B cell (primary cell): ENCODE measurements at regions not wholly inside any gene's neighbourhood (a gene's known extent, or its start where the extent isn't known, plus 50 kb on each side); places are given as distances from the start of the nearest gene placed in this dataset.

Source experiments
- ATAC-seq: fragments of 200-7000 bp; cut with Tn5 transposase; one replicate; pipeline ENCODE4 v1.10.0; 2021; ENCODE audit warnings: low read depth, mild to moderate bottlenecking, moderate number of reproducible peaks, moderate library complexity
- CTCF ChIA-PET: fragments of 350-600 bp; sonication (Branson Sonifier 250); formaldehyde crosslinking; loops from one replicate; lab custom pipeline; 2021; ENCODE audit warnings: antibody characterized with exemption, inconsistent platforms; lab: Charles Lee
- POLR2A ChIA-PET: fragments of 350-600 bp; sonication (Branson Sonifier 250); formaldehyde crosslinking; loops from one replicate; lab custom pipeline; 2021; ENCODE audit warnings: antibody characterized with exemption; lab: Charles Lee
- DNase-seq: peaks from one replicate; pipeline ENCODE4 v3.0.0; 2013
- H2AFZ ChIP-seq: 2 replicates; pipeline ENCODE4 v1.6.1; 2012; ENCODE audit warnings: mild to moderate bottlenecking, low read depth, low read length; ENCODE audit not compliant: insufficient read depth, poor library complexity, severe bottlenecking
- H3K27ac ChIP-seq, 2 donors: 1 replicate in 1 of 2; 2 replicates in 1 of 2; pipeline ENCODE4 v1.5.1; 2012 to 2013; ENCODE audit warnings: low read length in 2 of 2, mild to moderate bottlenecking in 2 of 2, moderate library complexity in 1 of 2
- H3K27me3 ChIP-seq, 4 experiments: fragments of 200-600 bp in 1 of 4; sonication (generic) in 1 of 4; replicated peaks in 1 of 4; 1 replicate in 2 of 4; 2 replicates in 2 of 4; pipeline versions ENCODE4 v1.6.1 to v1.7.0; 2013 to 2016; ENCODE audit warnings: low read length in 3 of 4, mild to moderate bottlenecking in 2 of 4, mixed read lengths in 1 of 4, moderate library complexity in 1 of 4; ENCODE audit not compliant: insufficient read depth in 4 of 4, control insufficient read depth in 3 of 4; ENCODE audit errors: control extremely low read depth in 1 of 4
- H3K36me3 ChIP-seq, 2 experiments: replicated peaks in 1 of 2; 1 replicate in 1 of 2; 2 replicates in 1 of 2; pipeline versions ENCODE4 v1.6.1 to v1.7.1; 2013; ENCODE audit warnings: low read length in 1 of 2; ENCODE audit not compliant: insufficient read depth in 2 of 2, control insufficient read depth in 1 of 2; ENCODE audit errors: control extremely low read depth in 1 of 2, extremely low read depth in 1 of 2
- H3K4me1 ChIP-seq, 2 donors: fragments of 200-600 bp in 1 of 2; sonication (generic) in 1 of 2; 1 replicate in 1 of 2; 2 replicates in 1 of 2; pipeline versions ENCODE4 v1.5.1 to v1.6.1; 2013 to 2017; ENCODE audit warnings: low read length in 2 of 2; ENCODE audit not compliant: control insufficient read depth in 2 of 2, insufficient read depth in 2 of 2
- H3K4me2 ChIP-seq: replicated peaks from 2 replicates; pipeline ENCODE3; 2012; ENCODE audit warnings: mild to moderate bottlenecking, low read depth, low read length; ENCODE audit not compliant: poor library complexity, severe bottlenecking
- H3K4me3 ChIP-seq, 5 experiments: fragments of 200-600 bp in 1 of 5; sonication (generic) in 1 of 5; 1 replicate in 3 of 5; 2 replicates in 2 of 5; pipeline versions ENCODE4 v1.5.1 to v1.7.0; 2011 to 2016; ENCODE audit warnings: low read length in 4 of 5, mild to moderate bottlenecking in 4 of 5, low read depth in 2 of 5, control low read depth in 1 of 5, moderate library complexity in 1 of 5; ENCODE audit not compliant: insufficient read depth in 1 of 5; ENCODE audit errors: control extremely low read depth in 1 of 5, extremely low read depth in 1 of 5
- H3K79me2 ChIP-seq: fragments of 200-600 bp; sonication (generic); one replicate; pipeline ENCODE4 v1.6.0; 2016; ENCODE audit warnings: low read length; ENCODE audit not compliant: control insufficient read depth, insufficient read depth
- H3K9ac ChIP-seq: fragments of 200-600 bp; sonication (generic); 2 replicates; pipeline ENCODE4 v1.6.1; 2017; ENCODE audit warnings: mild to moderate bottlenecking, low read length, moderate library complexity
- H3K9me3 ChIP-seq, 3 donors: one replicate each; pipeline versions ENCODE4 v1.6.1 to v1.7.1; 2013; ENCODE audit warnings: low read length in 2 of 3; ENCODE audit not compliant: control insufficient read depth in 2 of 3, insufficient read depth in 1 of 3; ENCODE audit errors: control extremely low read depth in 1 of 3
- H4K20me1 ChIP-seq: 2 replicates; pipeline ENCODE4 v1.6.0; 2012; ENCODE audit warnings: mild to moderate bottlenecking, low read length; ENCODE audit not compliant: insufficient read depth, control insufficient read depth, poor library complexity, severe bottlenecking
- H3K27ac Mint-ChIP-seq: one replicate; pipeline ENCODE4 v1.8.0; 2021; ENCODE audit warnings: mixed read lengths
- H3K27me3 Mint-ChIP-seq: one replicate; pipeline ENCODE4 v1.8.0; 2021; ENCODE audit warnings: mixed read lengths
- H3K4me1 Mint-ChIP-seq: one replicate; pipeline ENCODE4 v1.8.0; 2021; ENCODE audit warnings: mixed read lengths
- H3K4me3 Mint-ChIP-seq: one replicate; pipeline ENCODE4 v1.8.0; 2021; ENCODE audit warnings: mixed read lengths
- H3K9me3 Mint-ChIP-seq: one replicate; pipeline ENCODE4 v1.8.0; 2022; ENCODE audit warnings: mixed read lengths; ENCODE audit not compliant: insufficient read depth
- CTCF ChIP-seq: fragments of 200-600 bp; IDR thresholded peaks from one replicate; pipeline ENCODE4 v1.8.0; 2022; ENCODE audit warnings: antibody characterized with exemption, mild to moderate bottlenecking
- EZH2 ChIP-seq: IDR thresholded peaks from 2 replicates; pipeline ENCODE4 v1.6.1; 2012; ENCODE audit warnings: borderline replicate concordance, low read depth, mild to moderate bottlenecking, moderate library complexity, low read length; ENCODE audit not compliant: insufficient read depth, poor library complexity, severe bottlenecking
- WGBS: methylation state at CpG from one replicate; pipeline ENCODE4 v1.1.5; 2013; ENCODE audit warnings: missing lambda C conversion rate; ENCODE audit not compliant: insufficient coverage; 5-methylcytosine and 5-hydroxymethylcytosine counted together
- intact Hi-C: fragments of 100-400 bp; cut with micrococcal nuclease; formaldehyde crosslinking; loops from one replicate; pipeline ENCODE4 v1.10.0; 2022

DNA sequence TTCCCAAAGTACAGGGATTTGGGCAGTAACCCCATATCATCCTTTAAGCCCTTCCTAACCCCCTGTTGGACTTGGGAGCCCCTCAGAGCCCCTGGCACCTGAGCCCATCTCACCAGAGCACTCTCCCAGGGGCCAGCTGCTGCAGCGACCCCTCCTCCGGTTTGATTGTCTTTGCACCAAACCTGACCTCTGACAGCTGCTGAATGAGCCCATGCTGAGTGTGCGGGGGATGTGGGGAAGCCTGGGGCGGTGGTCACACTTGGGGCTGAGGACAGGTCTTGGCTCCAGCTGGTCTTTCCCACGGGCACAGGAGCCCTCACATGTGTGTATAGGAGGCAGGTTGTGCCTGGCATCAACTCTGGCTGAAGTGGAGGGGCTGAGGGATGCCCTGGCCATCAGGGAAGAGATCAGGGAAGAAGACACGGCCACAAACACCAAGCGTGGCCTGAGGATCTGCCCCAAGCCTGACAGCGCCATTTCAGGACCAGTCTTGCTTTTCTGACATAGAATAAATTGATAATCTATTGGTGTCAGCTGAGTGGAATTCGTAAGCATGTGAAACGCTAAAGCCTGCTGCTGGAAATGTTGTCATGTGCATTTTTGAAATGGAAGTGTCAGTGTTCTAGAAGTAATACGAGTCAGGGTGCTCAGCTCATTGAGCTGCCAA, 102.4 kb downstream of the ACKR3 start:
- Histone ChIP-seq H3K4me1 (no peaks in the 10 kb centered on the region), H3K4me3 (no peak overlapping the region), H3K27me3 (no peaks in the 10 kb centered on the region), H3K9ac (no peak overlapping the region), H3K79me2 (no peaks in the 10 kb centered on the region), H3K27ac (no peak overlapping the region), H3K36me3 (no peaks in the 10 kb centered on the region), H3K9me3 (no peaks in the 10 kb centered on the region), H3K4me2 (no peak overlapping the region), H2AFZ (no peak overlapping the region), H4K20me1 (no peaks in the 10 kb centered on the region)
- H3K4me3 Mint-ChIP-seq = no peak overlapping the region
- CTCF ChIA-PET = no interaction called here
- no peak overlapping the region for H3K27ac Mint-ChIP-seq
- WGBS = 91% methylated on average over 11 of the region's 11 CpGs
- H3K4me1 Mint-ChIP-seq = no peaks in the 10 kb centered on the region
- TF ChIP-seq CTCF (no peak), EZH2 (no peak)
- ATAC-seq = no peak
- intact Hi-C loops = no loop called here
- DNase-seq = no peak
- H3K9me3 Mint-ChIP-seq = no peaks in the 10 kb centered on the region
- POLR2A ChIA-PET = no interaction called here
- peaks cover 19% of the 10 kb centered on the region for H3K27me3 Mint-ChIP-seq

DNA sequence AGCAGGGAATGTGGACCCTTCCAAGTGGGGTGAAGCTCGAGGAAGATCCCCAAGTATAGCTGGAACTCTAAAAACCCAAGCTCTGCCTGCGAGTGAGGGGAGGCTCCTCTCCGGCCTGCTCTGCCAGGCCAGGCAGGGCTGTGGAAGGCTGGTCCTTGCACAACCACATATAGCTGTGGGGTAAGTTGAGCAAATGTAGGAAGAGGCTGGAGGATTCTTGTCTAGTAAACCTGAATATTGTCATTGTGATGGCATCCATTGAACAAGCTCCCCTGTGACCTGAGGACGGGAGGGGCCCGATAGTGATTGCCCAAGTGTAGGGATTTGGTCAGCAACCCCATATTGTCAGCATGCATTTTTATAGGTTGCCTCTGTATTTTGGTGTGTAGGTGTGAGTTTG, 103.0 kb downstream of the ACKR3 start:
- Histone ChIP-seq H3K36me3 (no peaks in the 10 kb centered on the region), H3K27me3 (no peaks in the 10 kb centered on the region), H2AFZ (no peak overlapping the region), H3K79me2 (no peaks in the 10 kb centered on the region), H3K27ac (no peak overlapping the region), H3K4me3 (no peak overlapping the region), H3K4me1 (no peaks in the 10 kb centered on the region), H3K9me3 (no peaks in the 10 kb centered on the region), H4K20me1 (no peaks in the 10 kb centered on the region), H3K4me2 (no peak overlapping the region), H3K9ac (no peak overlapping the region)
- TF ChIP-seq CTCF (no peak), EZH2 (no peak)
- POLR2A ChIA-PET = no interaction called here
- no peak overlapping the region for H3K27ac Mint-ChIP-seq
- H3K4me1 Mint-ChIP-seq = no peaks in the 10 kb centered on the region
- no peak overlapping the region for H3K4me3 Mint-ChIP-seq
- CTCF ChIA-PET = no interaction called here
- H3K9me3 Mint-ChIP-seq = no peaks in the 10 kb centered on the region
- DNase-seq = no peak
- no peak for ATAC-seq
- WGBS = 92% methylated on average over 5 of the region's 5 CpGs
- peaks cover 19% of the 10 kb centered on the region for H3K27me3 Mint-ChIP-seq
- intact Hi-C loops = no loop called here
